OCI-LY7 (cell line): ENCODE measurements at regions not wholly inside any gene's neighbourhood (a gene's known extent, or its start where the extent isn't known, plus 50 kb on each side); places are given as distances from the start of the nearest gene placed in this dataset.

Source experiments
- EZH2phosphoT487 ChIP-seq: fragments of 200-600 bp; sonication (generic); IDR thresholded peaks from 2 replicates; pipeline ENCODE4 v1.6.1; 2018; ENCODE audit warnings: low read depth, borderline replicate concordance, mild to moderate bottlenecking, mixed run types, antibody characterized with exemption, low read length, moderate library complexity, mixed read lengths
- TF ChIP-seq, protein P1 (sequence below): fragments of 200-600 bp; sonication (generic); conservative IDR thresholded peaks from 2 replicates; pipeline ENCODE4 v1.5.1; 2014; ENCODE audit warnings: mild to moderate bottlenecking, antibody characterized with exemption, low read length, moderate library complexity, mixed read lengths

DNA sequence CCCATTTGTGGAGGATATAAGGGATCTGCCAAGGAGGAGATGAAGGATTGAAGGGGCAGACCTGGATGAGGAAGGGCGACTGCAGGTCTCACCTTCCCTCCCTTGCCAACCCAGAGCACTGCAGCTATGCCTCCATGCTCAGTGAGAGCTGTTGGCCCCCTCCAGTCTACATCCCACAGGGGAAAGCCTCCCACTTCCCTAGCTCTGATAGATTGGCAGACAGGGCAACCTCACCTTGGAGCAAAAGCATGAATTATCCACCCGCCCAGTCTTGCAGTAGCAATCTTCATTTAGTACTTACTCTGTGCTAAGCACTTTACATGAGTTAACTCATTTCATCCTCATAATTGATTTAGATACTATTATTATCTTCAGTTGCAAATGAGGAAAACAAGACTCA is 70.4 kb upstream of the SMNDC1 start:
- TF ChIP-seq, protein P1, sequence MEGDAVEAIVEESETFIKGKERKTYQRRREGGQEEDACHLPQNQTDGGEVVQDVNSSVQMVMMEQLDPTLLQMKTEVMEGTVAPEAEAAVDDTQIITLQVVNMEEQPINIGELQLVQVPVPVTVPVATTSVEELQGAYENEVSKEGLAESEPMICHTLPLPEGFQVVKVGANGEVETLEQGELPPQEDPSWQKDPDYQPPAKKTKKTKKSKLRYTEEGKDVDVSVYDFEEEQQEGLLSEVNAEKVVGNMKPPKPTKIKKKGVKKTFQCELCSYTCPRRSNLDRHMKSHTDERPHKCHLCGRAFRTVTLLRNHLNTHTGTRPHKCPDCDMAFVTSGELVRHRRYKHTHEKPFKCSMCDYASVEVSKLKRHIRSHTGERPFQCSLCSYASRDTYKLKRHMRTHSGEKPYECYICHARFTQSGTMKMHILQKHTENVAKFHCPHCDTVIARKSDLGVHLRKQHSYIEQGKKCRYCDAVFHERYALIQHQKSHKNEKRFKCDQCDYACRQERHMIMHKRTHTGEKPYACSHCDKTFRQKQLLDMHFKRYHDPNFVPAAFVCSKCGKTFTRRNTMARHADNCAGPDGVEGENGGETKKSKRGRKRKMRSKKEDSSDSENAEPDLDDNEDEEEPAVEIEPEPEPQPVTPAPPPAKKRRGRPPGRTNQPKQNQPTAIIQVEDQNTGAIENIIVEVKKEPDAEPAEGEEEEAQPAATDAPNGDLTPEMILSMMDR = no peak
- TF ChIP-seq EZH2phosphoT487 = no peak
